ENCODE measurements at regions not wholly inside any gene's neighbourhood (a gene's known extent, or its start where the extent isn't known, plus 50 kb on each side); places are given as distances from the start of the nearest gene placed in this dataset.

DNA sequence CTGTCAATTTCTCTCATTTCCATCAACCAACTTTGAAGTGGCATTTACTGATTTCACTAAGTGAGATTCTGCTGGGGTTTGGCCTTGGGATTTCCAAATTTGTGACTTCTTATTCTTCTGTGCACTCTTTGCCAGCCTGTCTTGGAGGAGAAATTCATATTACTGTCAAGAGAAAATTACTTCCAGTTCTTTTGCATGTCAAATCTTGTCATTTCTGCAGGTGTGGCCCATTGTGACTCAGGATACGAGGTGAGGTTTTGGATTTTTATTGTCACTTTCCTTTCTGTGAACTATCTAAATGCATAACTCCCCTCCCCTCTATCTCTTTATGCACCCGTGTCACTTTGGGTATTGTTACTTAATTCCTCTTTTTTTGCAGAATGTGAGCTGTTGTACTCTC lies 102.6 kb upstream of the GUCY1A1 start:
- Histone ChIP-seq H3K36me3 (no peaks in the 10 kb centered on the region), H3K4me1 (no peaks in the 10 kb centered on the region), H3K27ac (no peak overlapping the region), H3K4me3 (no peak overlapping the region), H3K27me3 (no peaks in the 10 kb centered on the region), H3K9me3 (no peaks in the 10 kb centered on the region)
- intact Hi-C loops (cut with DNase I; ENCODE audit: low total_unique reads), result no loop called here
- TF ChIP-seq POLR2A (IDR thresholded peaks at IDR 0.05), result no peak
- TF ChIP-seq CTCF (IDR thresholded peaks at IDR 0.05), result no peak
- no peak for DNase-seq

GRCh38 chr4:155559915-155560314 lies 106.7 kb upstream of the GUCY1A1 start:
- TF ChIP-seq CTCF (IDR thresholded peaks at IDR 0.05) (no peak), POLR2A (IDR thresholded peaks at IDR 0.05) (no peak)
- H3K9me3 ChIP-seq, result no peaks in the 10 kb centered on the region
- no peak overlapping the region for H3K4me3 ChIP-seq
- no peaks in the 10 kb centered on the region for H3K4me1 ChIP-seq
- no peaks in the 10 kb centered on the region for H3K36me3 ChIP-seq
- no peak overlapping the region for H3K27ac ChIP-seq
- intact Hi-C loops (cut with DNase I; ENCODE audit: low total_unique reads), result no loop called here
- no peaks in the 10 kb centered on the region for H3K27me3 ChIP-seq
- DNase-seq, result no peak

GRCh38 chr4:155552180-155552579 lies 114.5 kb upstream of the GUCY1A1 start:
- no peak overlapping the region for H3K4me3 ChIP-seq
- no peaks in the 10 kb centered on the region for H3K4me1 ChIP-seq
- H3K36me3 ChIP-seq, result no peaks in the 10 kb centered on the region
- H3K27me3 ChIP-seq, result no peaks in the 10 kb centered on the region
- intact Hi-C loops (cut with DNase I; ENCODE audit: low total_unique reads), result no loop called here
- TF ChIP-seq POLR2A (IDR thresholded peaks at IDR 0.05) (no peak), CTCF (IDR thresholded peaks at IDR 0.05) (no peak)
- H3K27ac ChIP-seq, result no peak overlapping the region
- no peak for DNase-seq
- H3K9me3 ChIP-seq, result no peaks in the 10 kb centered on the region

GRCh38 chr4:155548173-155548572 lies 118.5 kb upstream of the GUCY1A1 start:
- no peaks in the 10 kb centered on the region for H3K36me3 ChIP-seq
- H3K27me3 ChIP-seq, result no peaks in the 10 kb centered on the region
- no peak for TF ChIP-seq CTCF (IDR thresholded peaks at IDR 0.05)
- TF ChIP-seq POLR2A (IDR thresholded peaks at IDR 0.05), result no peak
- H3K27ac ChIP-seq, result no peak overlapping the region
- no peak overlapping the region for H3K4me3 ChIP-seq
- no peaks in the 10 kb centered on the region for H3K4me1 ChIP-seq
- intact Hi-C loops (cut with DNase I; ENCODE audit: low total_unique reads), result no loop called here
- H3K9me3 ChIP-seq, result no peaks in the 10 kb centered on the region
- DNase-seq, result no peak

- no peaks in the 10 kb centered on the region for H3K9me3 ChIP-seq
- intact Hi-C loops (cut with DNase I; ENCODE audit: low total_unique reads), result no loop called here
- no peak for DNase-seq
- no peaks in the 10 kb centered on the region for H3K4me1 ChIP-seq
- H3K27ac ChIP-seq, result no peak overlapping the region
- no peak overlapping the region for H3K4me3 ChIP-seq
- H3K27me3 ChIP-seq, result no peaks in the 10 kb centered on the region
- H3K36me3 ChIP-seq, result no peaks in the 10 kb centered on the region
- TF ChIP-seq POLR2A (IDR thresholded peaks at IDR 0.05) (no peak), CTCF (IDR thresholded peaks at IDR 0.05) (no peak)
Observed at GRCh38 chr4:155546451-155546850, 120.2 kb upstream of the GUCY1A1 start.

Measured in uterus (tissue), 3 donors.